Mesenchymal stem cell (in vitro differentiated cells and primary cell): ENCODE measurements at regions not wholly inside any gene's neighbourhood (a gene's known extent, or its start where the extent isn't known, plus 50 kb on each side); places are given as distances from the start of the nearest gene placed in this dataset.

Experiments
- DNase-seq: peaks from one replicate; pipeline ENCODE4 v3.0.0-alpha.2; 2013
- H2AFZ ChIP-seq: one replicate; pipeline ENCODE4 v1.6.1; 2013; ENCODE audit warnings: low read depth, mild to moderate bottlenecking, control low read depth, inconsistent platforms, low read length, moderate library complexity
- H2AK5ac ChIP-seq: 2 replicates; pipeline ENCODE4 v1.6.1; 2013; ENCODE audit warnings: low read length, moderate library complexity, mild to moderate bottlenecking, inconsistent platforms; ENCODE audit not compliant: severe bottlenecking
- H2BK120ac ChIP-seq: one replicate; pipeline ENCODE4 v1.6.1; 2013; ENCODE audit warnings: low read depth, mild to moderate bottlenecking, inconsistent platforms, low read length, moderate library complexity
- H2BK12ac ChIP-seq, 2 experiments: one replicate each; pipeline ENCODE4 v1.6.1; 2013; ENCODE audit warnings: inconsistent platforms in 2 of 2, low read length in 2 of 2, mild to moderate bottlenecking in 2 of 2, moderate library complexity in 2 of 2, control low read depth in 1 of 2
- H2BK15ac ChIP-seq: one replicate; pipeline ENCODE4 v1.6.1; 2013; ENCODE audit warnings: mild to moderate bottlenecking, low read depth, inconsistent platforms; ENCODE audit not compliant: poor library complexity, severe bottlenecking
- H2BK5ac ChIP-seq: 2 replicates; pipeline ENCODE4 v1.6.1; 2013; ENCODE audit warnings: low read depth, mild to moderate bottlenecking, low read length, control low read depth, inconsistent platforms; ENCODE audit not compliant: poor library complexity, severe bottlenecking
- H3K14ac ChIP-seq, 2 experiments: one replicate each; pipeline ENCODE4 v1.6.1; 2013; ENCODE audit warnings: inconsistent platforms in 2 of 2, low read length in 2 of 2, control low read depth in 1 of 2, mild to moderate bottlenecking in 1 of 2, moderate library complexity in 1 of 2
- H3K18ac ChIP-seq, 2 experiments: one replicate each; pipeline ENCODE4 v1.6.1; 2013; ENCODE audit warnings: inconsistent platforms in 2 of 2, low read length in 2 of 2, control low read depth in 1 of 2, low read depth in 1 of 2, mild to moderate bottlenecking in 1 of 2
- H3K23ac ChIP-seq, 2 experiments: one replicate each; pipeline ENCODE4 v1.6.1; 2013; ENCODE audit warnings: inconsistent platforms in 2 of 2, low read length in 2 of 2, mild to moderate bottlenecking in 2 of 2, moderate library complexity in 2 of 2, control low read depth in 1 of 2
- H3K27ac ChIP-seq: 2 replicates; pipeline ENCODE4 v1.5.1; 2013; ENCODE audit warnings: mild to moderate bottlenecking, moderate library complexity, low read length, control low read depth, inconsistent platforms; ENCODE audit not compliant: poor library complexity, severe bottlenecking
- H3K27me3 ChIP-seq, 2 experiments: 2 replicates each; pipeline versions ENCODE4 v1.6.1 to v1.7.0; 2013; ENCODE audit warnings: low read length in 2 of 2, mild to moderate bottlenecking in 2 of 2, moderate library complexity in 2 of 2, control low read depth in 1 of 2, inconsistent platforms in 1 of 2; ENCODE audit not compliant: control insufficient read depth in 1 of 2, insufficient read depth in 1 of 2
- H3K36me3 ChIP-seq, 2 experiments: 2 replicates each; pipeline versions ENCODE4 v1.6.1 to v1.7.0; 2013; ENCODE audit warnings: low read length in 2 of 2, control low read depth in 1 of 2, inconsistent platforms in 1 of 2, low read depth in 1 of 2, mild to moderate bottlenecking in 1 of 2; ENCODE audit not compliant: insufficient read depth in 2 of 2, control insufficient read depth in 1 of 2
- H3K4ac ChIP-seq, 2 experiments: one replicate each; pipeline ENCODE4 v1.6.1; 2013; ENCODE audit warnings: inconsistent platforms in 2 of 2, low read length in 2 of 2, mild to moderate bottlenecking in 2 of 2, moderate library complexity in 2 of 2, control low read depth in 1 of 2, low read depth in 1 of 2
- H3K4me1 ChIP-seq: 2 replicates; pipeline ENCODE4 v1.6.1; 2013; ENCODE audit warnings: low read depth, low read length, control low read depth; ENCODE audit not compliant: control insufficient read depth, insufficient read depth
- H3K4me2 ChIP-seq: 2 replicates; pipeline ENCODE4 v1.6.1; 2013; ENCODE audit warnings: low read length, mild to moderate bottlenecking, inconsistent platforms; ENCODE audit not compliant: poor library complexity, severe bottlenecking
- H3K4me3 ChIP-seq, 2 experiments: 2 replicates each; pipeline versions ENCODE4 v1.5.1 to v1.7.0; 2013; ENCODE audit warnings: low read length in 2 of 2, mild to moderate bottlenecking in 2 of 2, control low read depth in 1 of 2, low read depth in 1 of 2; ENCODE audit not compliant: insufficient read depth in 1 of 2
- H3K79me1 ChIP-seq: replicated peaks from 2 replicates; pipeline ENCODE4 v1.6.1; 2013; ENCODE audit warnings: mild to moderate bottlenecking, control low read depth, low read length, inconsistent platforms; ENCODE audit not compliant: poor library complexity, severe bottlenecking
- H3K9ac ChIP-seq: 2 replicates; pipeline ENCODE4 v1.7.0; 2013; ENCODE audit warnings: mild to moderate bottlenecking, low read length, moderate library complexity
- H3K9me3 ChIP-seq: 2 replicates; pipeline ENCODE4 v1.7.0; 2013; ENCODE audit warnings: mild to moderate bottlenecking, low read length; ENCODE audit not compliant: control insufficient read depth
- H4K8ac ChIP-seq: one replicate; pipeline ENCODE4 v1.6.1; 2013; ENCODE audit warnings: inconsistent platforms, mild to moderate bottlenecking, low read length, moderate library complexity
- H4K91ac ChIP-seq: one replicate; pipeline ENCODE4 v1.6.1; 2013; ENCODE audit warnings: mild to moderate bottlenecking, low read length, inconsistent platforms
- WGBS: methylation state at CpG from one replicate; pipeline ENCODE4 v1.1.7; 2013; ENCODE audit warnings: mixed read lengths; 5-methylcytosine and 5-hydroxymethylcytosine counted together

- no peak overlapping the region for H3K9ac ChIP-seq
- H3K27me3 ChIP-seq: no peaks in the 10 kb centered on the region
- H3K4me3 ChIP-seq: no peak overlapping the region
- H2BK5ac ChIP-seq: no peak overlapping the region
- WGBS: 94% methylated on average over 6 of the region's 6 CpGs
- no peak overlapping the region for H3K27ac ChIP-seq
- H3K36me3 ChIP-seq: no peaks in the 10 kb centered on the region
- H3K23ac ChIP-seq: no peak overlapping the region
- H2BK120ac ChIP-seq: no peak overlapping the region
- H3K4me2 ChIP-seq: no peak overlapping the region
- H2BK15ac ChIP-seq: no peak overlapping the region
- no peaks in the 10 kb centered on the region for H3K79me1 ChIP-seq
- H3K18ac ChIP-seq: no peak overlapping the region
- H4K91ac ChIP-seq: no peak overlapping the region
- no peak for DNase-seq
- H4K8ac ChIP-seq: no peak overlapping the region
- no peaks in the 10 kb centered on the region for H3K9me3 ChIP-seq
- H2BK12ac ChIP-seq: no peak overlapping the region
- H3K14ac ChIP-seq: no peak overlapping the region
- H2AK5ac ChIP-seq: no peak overlapping the region
- no peak overlapping the region for H3K4ac ChIP-seq
- no peaks in the 10 kb centered on the region for H3K4me1 ChIP-seq
- H2AFZ ChIP-seq: no peak overlapping the region
Measured at GRCh38 chr4:86431543-86432116, 71.8 kb upstream of the MAPK10 start.

GRCh38 chr4:86432559-86433134, 72.8 kb upstream of the MAPK10 start:
- H3K4ac ChIP-seq: no peak overlapping the region
- no peak for DNase-seq
- H3K18ac ChIP-seq: no peak overlapping the region
- H3K4me2 ChIP-seq: no peak overlapping the region
- no peak overlapping the region for H4K8ac ChIP-seq
- no peaks in the 10 kb centered on the region for H3K36me3 ChIP-seq
- H2BK12ac ChIP-seq: no peak overlapping the region
- H3K4me3 ChIP-seq: no peak overlapping the region
- no peak overlapping the region for H2BK5ac ChIP-seq
- H3K79me1 ChIP-seq: no peaks in the 10 kb centered on the region
- H3K23ac ChIP-seq: no peak overlapping the region
- H3K4me1 ChIP-seq: no peaks in the 10 kb centered on the region
- H3K9ac ChIP-seq: no peak overlapping the region
- no peak overlapping the region for H2BK120ac ChIP-seq
- H2AFZ ChIP-seq: no peak overlapping the region
- no peak overlapping the region for H4K91ac ChIP-seq
- no peak overlapping the region for H3K14ac ChIP-seq
- H3K9me3 ChIP-seq: no peaks in the 10 kb centered on the region
- no peaks in the 10 kb centered on the region for H3K27me3 ChIP-seq
- H2BK15ac ChIP-seq: no peak overlapping the region
- no peak overlapping the region for H2AK5ac ChIP-seq
- no peak overlapping the region for H3K27ac ChIP-seq

DNA sequence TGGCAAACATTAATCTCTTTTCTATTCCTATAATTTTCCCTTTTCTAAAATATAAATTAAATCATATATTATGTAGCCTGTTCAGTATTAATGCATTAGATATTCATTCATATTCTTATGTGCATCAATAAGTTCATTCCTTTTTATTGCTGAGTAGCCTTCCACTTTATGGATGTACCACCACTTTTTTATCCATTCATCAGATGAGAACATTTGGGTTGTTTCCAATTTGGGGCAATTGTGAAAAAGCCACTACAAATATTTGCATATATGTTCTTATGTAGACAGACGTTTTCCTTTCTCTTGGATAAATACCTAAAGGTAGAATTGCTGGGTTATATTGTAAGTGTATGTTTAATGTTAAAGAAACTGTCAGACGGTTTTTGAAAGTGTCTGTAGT, 79.4 kb upstream of the MAPK10 start:
- H3K27ac ChIP-seq: no peak overlapping the region
- no peaks in the 10 kb centered on the region for H3K27me3 ChIP-seq
- H3K9me3 ChIP-seq: no peaks in the 10 kb centered on the region
- H3K4me2 ChIP-seq: no peak overlapping the region
- H4K8ac ChIP-seq: no peak overlapping the region
- H3K9ac ChIP-seq: no peak overlapping the region
- H3K4me1 ChIP-seq: peaks cover 3% of the 10 kb centered on the region
- H2BK5ac ChIP-seq: no peak overlapping the region
- H3K23ac ChIP-seq: no peak overlapping the region
- H3K18ac ChIP-seq: no peak overlapping the region
- no peak overlapping the region for H2BK120ac ChIP-seq
- H2AK5ac ChIP-seq: no peak overlapping the region
- DNase-seq: no peak
- no peak overlapping the region for H3K14ac ChIP-seq
- no peak overlapping the region for H3K4ac ChIP-seq
- H3K79me1 ChIP-seq: no peaks in the 10 kb centered on the region
- no peak overlapping the region for H3K4me3 ChIP-seq
- H2BK12ac ChIP-seq: no peak overlapping the region
- no peak overlapping the region for H2AFZ ChIP-seq
- H3K36me3 ChIP-seq: no peaks in the 10 kb centered on the region
- no peak overlapping the region for H2BK15ac ChIP-seq
- 96% methylated on average over 2 of the region's 2 CpGs for WGBS
- H4K91ac ChIP-seq: no peak overlapping the region

DNA sequence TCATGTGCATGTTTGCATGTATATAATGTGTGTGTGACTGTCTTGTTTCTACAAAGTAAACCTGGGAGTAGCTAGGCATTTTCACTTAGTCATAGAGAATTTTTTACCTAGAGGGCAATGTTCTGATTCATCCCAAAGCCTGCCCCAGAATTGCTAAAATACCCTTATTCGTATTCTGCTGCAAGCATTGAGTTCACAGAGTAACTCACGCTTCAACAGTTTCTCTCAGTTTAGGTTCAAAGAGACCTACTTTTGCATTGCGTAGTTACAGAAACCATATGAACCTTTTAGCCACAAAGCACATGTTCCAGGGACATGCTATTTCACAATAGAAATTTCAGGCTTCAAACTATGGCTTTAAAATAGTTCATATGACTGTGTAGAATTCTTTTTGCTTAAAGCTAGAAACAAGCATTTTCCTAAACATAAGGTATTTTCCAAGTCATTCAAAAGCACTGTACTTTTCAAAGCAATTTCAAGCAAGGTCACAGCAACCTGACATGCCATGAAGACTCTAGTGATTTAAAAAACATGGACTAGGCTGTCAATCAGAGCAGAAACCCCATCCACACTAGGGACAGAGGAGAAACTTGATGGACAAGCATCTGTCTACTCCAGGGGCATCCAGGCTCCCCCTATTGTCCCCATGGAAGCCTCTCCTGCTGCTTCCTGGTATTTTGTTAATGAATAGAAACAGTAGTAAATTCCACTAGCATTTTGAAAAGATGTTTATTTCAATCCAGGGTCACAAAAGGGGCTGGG, 81.5 kb upstream of the MAPK10 start:
- Histone ChIP-seq H3K18ac (no peak overlapping the region), H3K27ac (peak overlapping the region; percentile 94), H3K4me1 (peaks cover 3% of the 10 kb centered on the region), H3K9me3 (no peaks in the 10 kb centered on the region), H2BK12ac (no peak overlapping the region), H3K4me2 (peak overlapping the region; percentile 31), H3K4ac (no peak overlapping the region), H3K23ac (no peak overlapping the region), H3K4me3 (no peak overlapping the region), H4K8ac (no peak overlapping the region), H3K27me3 (no peaks in the 10 kb centered on the region), H2AFZ (no peak overlapping the region), H2BK120ac (no peak overlapping the region), H4K91ac (no peak overlapping the region), H2BK15ac (no peak overlapping the region), H3K9ac (no peak overlapping the region), H2AK5ac (no peak overlapping the region), H3K14ac (no peak overlapping the region), H2BK5ac (no peak overlapping the region), H3K79me1 (no peaks in the 10 kb centered on the region), H3K36me3 (no peaks in the 10 kb centered on the region)
- 64% methylated on average over 3 of the region's 3 CpGs for WGBS
- DNase-seq: peak; percentile 4
